CD14-positive monocyte (primary cell): ENCODE measurements at regions not wholly inside any gene's neighbourhood (a gene's known extent, or its start where the extent isn't known, plus 50 kb on each side); places are given as distances from the start of the nearest gene placed in this dataset.

Experiments used
- DNase-seq, 3 donors: peaks; one replicate each; pipeline ENCODE4 v3.0.0-alpha.2; 2011 to 2022
- H2AFZ ChIP-seq: 2 replicates; pipeline ENCODE4 v1.6.0; 2012; ENCODE audit warnings: mild to moderate bottlenecking, low read depth, low read length, inconsistent platforms; ENCODE audit not compliant: insufficient read depth, poor library complexity, severe bottlenecking
- H3K27ac ChIP-seq, 2 donors: 1 replicate in 1 of 2; 2 replicates in 1 of 2; pipeline ENCODE4 v1.5.1; 2012 to 2013; ENCODE audit warnings: low read length in 2 of 2, control low read depth in 1 of 2, inconsistent platforms in 1 of 2, low read depth in 1 of 2, mild to moderate bottlenecking in 1 of 2
- H3K27me3 ChIP-seq, 2 donors: one replicate each; pipeline versions ENCODE4 v1.6.0 to v1.6.1; 2011 to 2013; ENCODE audit warnings: low read length in 2 of 2; ENCODE audit not compliant: control insufficient read depth in 2 of 2, insufficient read depth in 2 of 2
- H3K36me3 ChIP-seq, 2 donors: replicated peaks in 1 of 2; 1 replicate in 1 of 2; 2 replicates in 1 of 2; pipeline versions ENCODE4 v1.5.1 to v1.6.1; 2012 to 2013; ENCODE audit warnings: low read length in 2 of 2, control low read depth in 1 of 2, inconsistent platforms in 1 of 2, mild to moderate bottlenecking in 1 of 2; ENCODE audit not compliant: insufficient read depth in 2 of 2, control insufficient read depth in 1 of 2
- H3K4me1 ChIP-seq, 2 donors: 1 replicate in 1 of 2; 2 replicates in 1 of 2; pipeline versions ENCODE4 v1.5.1 to v1.6.1; 2012 to 2013; ENCODE audit warnings: low read length in 2 of 2, control low read depth in 1 of 2, inconsistent platforms in 1 of 2, mild to moderate bottlenecking in 1 of 2, moderate library complexity in 1 of 2; ENCODE audit not compliant: insufficient read depth in 2 of 2, control insufficient read depth in 1 of 2
- H3K4me2 ChIP-seq: replicated peaks from 2 replicates; pipeline ENCODE3; 2012; ENCODE audit warnings: low read length, moderate library complexity, mild to moderate bottlenecking; ENCODE audit not compliant: poor library complexity, severe bottlenecking; ENCODE audit errors: extremely low read depth
- H3K4me3 ChIP-seq, 3 experiments: fragments of 200-600 bp in 1 of 3; sonication (generic) in 1 of 3; replicated peaks in 1 of 3; 1 replicate in 2 of 3; 2 replicates in 1 of 3; pipeline ENCODE4 v1.5.1; 2011 to 2013; ENCODE audit warnings: low read length in 3 of 3, mild to moderate bottlenecking in 3 of 3, control low read depth in 2 of 3, low read depth in 2 of 3, inconsistent platforms in 1 of 3, moderate library complexity in 1 of 3
- H3K79me2 ChIP-seq: 2 replicates; pipeline ENCODE4 v1.6.0; 2012; ENCODE audit warnings: mild to moderate bottlenecking, control low read depth, inconsistent platforms, low read length, moderate library complexity; ENCODE audit not compliant: insufficient read depth
- H3K9ac ChIP-seq: 2 replicates; pipeline ENCODE4 v1.6.0; 2017; ENCODE audit warnings: low read length, mild to moderate bottlenecking; ENCODE audit not compliant: insufficient read depth, poor library complexity, severe bottlenecking
- H3K9me3 ChIP-seq, 2 donors: replicated peaks in 1 of 2; 1 replicate in 1 of 2; 2 replicates in 1 of 2; pipeline versions ENCODE4 v1.5.1 to v1.6.1; 2012 to 2013; ENCODE audit warnings: low read length in 2 of 2, control low read depth in 1 of 2; ENCODE audit not compliant: control insufficient read depth in 1 of 2, insufficient read depth in 1 of 2
- H4K20me1 ChIP-seq: 2 replicates; pipeline ENCODE4 v1.6.0; 2012; ENCODE audit warnings: mild to moderate bottlenecking, low read length, control low read depth, moderate library complexity; ENCODE audit not compliant: insufficient read depth
- H3K27ac Mint-ChIP-seq, 7 donors: one replicate each; pipeline ENCODE4 v1.8.0; 2020; ENCODE audit warnings: mild to moderate bottlenecking in 7 of 7, mixed read lengths in 7 of 7, moderate library complexity in 6 of 7, inconsistent platforms in 2 of 7
- H3K27me3 Mint-ChIP-seq, 3 donors: one replicate each; pipeline ENCODE4 v1.8.0; 2021 to 2022; ENCODE audit warnings: low read depth in 3 of 3, mild to moderate bottlenecking in 3 of 3, mixed read lengths in 3 of 3, moderate library complexity in 3 of 3, inconsistent platforms in 1 of 3
- H3K36me3 Mint-ChIP-seq, 2 donors: one replicate each; pipeline ENCODE4 v1.8.0; 2020; ENCODE audit warnings: mixed read lengths in 2 of 2, inconsistent platforms in 1 of 2, mild to moderate bottlenecking in 1 of 2
- H3K4me1 Mint-ChIP-seq: one replicate; pipeline ENCODE4 v1.8.0; 2020; ENCODE audit warnings: mild to moderate bottlenecking, mixed read lengths
- H3K4me3 Mint-ChIP-seq, 2 donors: one replicate each; pipeline ENCODE4 v1.8.0; 2020; ENCODE audit warnings: mild to moderate bottlenecking in 2 of 2, mixed read lengths in 2 of 2, moderate library complexity in 1 of 2
- H3K9me3 Mint-ChIP-seq, 7 donors: one replicate each; pipeline ENCODE4 v1.8.0; 2020 to 2022; ENCODE audit warnings: mixed read lengths in 7 of 7, mild to moderate bottlenecking in 6 of 7, moderate library complexity in 6 of 7, inconsistent platforms in 2 of 7
- CTCF ChIP-seq: fragments of 200-600 bp; IDR thresholded peaks from one replicate; pipeline ENCODE4 v1.8.0; 2022; ENCODE audit warnings: antibody characterized with exemption, mild to moderate bottlenecking
- WGBS: methylation state at CpG from one replicate; pipeline ENCODE4 v1.1.5; 2013; ENCODE audit warnings: missing lambda C conversion rate; ENCODE audit not compliant: insufficient coverage; 5-methylcytosine and 5-hydroxymethylcytosine counted together
- intact Hi-C, 2 donors: fragments of 100-400 bp; cut with micrococcal nuclease; formaldehyde crosslinking; loops; one replicate each; pipeline versions ENCODE4 v1.15.0 to v1.15.1; 2023

DNA sequence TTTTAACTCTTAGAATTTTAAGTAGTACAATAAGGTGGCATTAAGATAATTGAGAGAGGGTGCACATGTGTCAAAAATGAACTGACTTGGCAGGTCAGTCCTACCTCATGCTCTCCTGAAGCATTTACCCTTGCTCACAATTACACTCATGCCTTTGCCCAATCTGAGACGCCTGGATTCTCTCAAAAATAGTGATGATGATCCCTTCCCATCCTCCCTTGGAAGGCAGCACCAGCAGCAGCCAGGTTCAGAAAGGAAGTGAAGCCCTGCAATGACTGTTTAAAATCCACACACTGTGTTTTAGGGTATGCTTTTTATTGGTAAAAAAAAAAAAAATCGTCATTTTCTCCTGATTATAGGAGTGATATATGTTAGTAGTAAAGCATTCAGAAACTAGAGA is 246.6 kb downstream of the PRELID2 start:
- no peaks in the 10 kb centered on the region for H3K36me3 Mint-ChIP-seq
- no peak for DNase-seq
- no peak overlapping the region for H3K4me2 ChIP-seq
- H2AFZ ChIP-seq, result no peak overlapping the region
- H3K27ac ChIP-seq, result no peak overlapping the region
- no peaks in the 10 kb centered on the region for H3K27me3 Mint-ChIP-seq
- H3K9ac ChIP-seq, result no peak overlapping the region
- no peaks in the 10 kb centered on the region for H3K27me3 ChIP-seq
- WGBS, result no CpG with 5 or more reads among the region's 2 CpGs
- no peaks in the 10 kb centered on the region for H3K4me1 ChIP-seq
- no peak overlapping the region for H3K4me3 Mint-ChIP-seq
- intact Hi-C loops, result no loop called here
- no peaks in the 10 kb centered on the region for H3K36me3 ChIP-seq
- H3K9me3 Mint-ChIP-seq, result peaks cover 0 to 8% (median 2%) of the 10 kb centered on the region in 7 donors
- H3K4me1 Mint-ChIP-seq, result no peaks in the 10 kb centered on the region
- H3K9me3 ChIP-seq, result peaks cover 0 to 3% of the 10 kb centered on the region in 2 donors
- no peak overlapping the region for H3K4me3 ChIP-seq
- no peaks in the 10 kb centered on the region for H3K79me2 ChIP-seq
- TF ChIP-seq CTCF, result no peak
- H3K27ac Mint-ChIP-seq, result no peak overlapping the region
- no peaks in the 10 kb centered on the region for H4K20me1 ChIP-seq

DNA sequence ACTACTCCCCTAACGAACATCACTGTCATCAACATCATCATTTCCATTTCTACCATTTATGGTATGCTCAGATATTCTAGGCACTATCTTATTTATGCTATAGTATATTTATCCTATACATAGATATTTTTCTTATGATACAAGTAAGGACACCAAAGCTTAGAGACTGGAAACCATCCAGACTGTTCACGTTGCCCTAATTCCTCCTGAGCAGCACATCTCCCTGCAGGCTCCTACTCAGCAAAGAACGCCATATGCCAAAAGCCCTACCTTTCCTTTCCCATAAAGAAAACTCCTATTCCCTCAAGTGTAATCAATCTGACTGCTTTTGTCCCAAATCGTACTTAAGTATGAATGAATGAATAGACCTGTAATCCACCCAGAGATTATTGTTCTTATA is 247.0 kb downstream of the PRELID2 start:
- no peaks in the 10 kb centered on the region for H3K27me3 ChIP-seq
- no peak overlapping the region for H3K4me3 ChIP-seq
- H2AFZ ChIP-seq, result no peak overlapping the region
- intact Hi-C loops, result no loop called here
- no peak for DNase-seq
- no peaks in the 10 kb centered on the region for H3K4me1 ChIP-seq
- H3K4me1 Mint-ChIP-seq, result no peaks in the 10 kb centered on the region
- H3K27ac ChIP-seq, result no peak overlapping the region
- WGBS, result no CpG with 5 or more reads among the region's 4 CpGs
- H3K27ac Mint-ChIP-seq, result no peak overlapping the region
- peaks cover 0 to 3% of the 10 kb centered on the region in 2 donors for H3K9me3 ChIP-seq
- no peak for TF ChIP-seq CTCF
- H3K9ac ChIP-seq, result no peak overlapping the region
- H3K36me3 Mint-ChIP-seq, result no peaks in the 10 kb centered on the region
- no peaks in the 10 kb centered on the region for H3K36me3 ChIP-seq
- H3K79me2 ChIP-seq, result no peaks in the 10 kb centered on the region
- H3K4me3 Mint-ChIP-seq, result no peak overlapping the region
- H4K20me1 ChIP-seq, result no peaks in the 10 kb centered on the region
- no peaks in the 10 kb centered on the region for H3K27me3 Mint-ChIP-seq
- H3K9me3 Mint-ChIP-seq, result peaks cover 0 to 8% (median 2%) of the 10 kb centered on the region in 7 donors
- no peak overlapping the region for H3K4me2 ChIP-seq
